NCI-H510A treated with DMSO at 0.1 percent for 48 hours (cell line): ENCODE measurements at regions not wholly inside any gene's neighbourhood (a gene's known extent, or its start where the extent isn't known, plus 50 kb on each side); places are given as distances from the start of the nearest gene placed in this dataset.
A peak's percentile ranks its signal among the peaks of the same experiment; 100 is the strongest.
"Not testable (repeated sequence)": the region's sequence is repeated elsewhere in the genome, so short reads cannot be mapped to it uniquely, and the experiment has no call there.

ENCODE experiments used
- DNase-seq: peaks from one replicate; lab custom pipeline; 2025; lab: John Stamatoyannopoulos, UW

GRCh38 chr1:105386489-105386888 lies 1636.8 kb downstream of the AMY1C start:
- no peak for DNase-seq

- no peak for DNase-seq
These were observed 1646.3 kb downstream of the AMY1C start for GRCh38 chr1:105396001-105396400.

- no peak for DNase-seq
These were observed 1649.2 kb downstream of the AMY1C start for GRCh38 chr1:105398909-105399308.

DNA sequence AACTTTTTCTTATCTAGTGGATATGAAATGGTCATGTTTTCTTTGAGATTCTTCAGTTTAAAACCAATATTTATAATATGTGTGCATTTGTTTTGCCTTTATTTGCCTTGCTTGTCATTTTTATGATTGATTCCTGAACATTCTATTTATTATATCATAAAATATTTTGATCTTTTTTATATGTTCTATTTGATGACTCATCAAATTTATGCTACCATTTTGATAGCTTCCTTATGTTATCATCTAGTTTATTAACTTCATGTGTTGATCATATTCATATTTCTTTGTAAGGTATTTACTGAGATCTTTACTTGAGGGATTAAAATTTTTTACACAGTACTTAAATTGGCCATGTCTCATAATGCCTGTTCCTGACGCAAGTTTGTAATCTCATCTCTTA lies 1650.0 kb downstream of the AMY1C start:
- DNase-seq, result no peak

DNA sequence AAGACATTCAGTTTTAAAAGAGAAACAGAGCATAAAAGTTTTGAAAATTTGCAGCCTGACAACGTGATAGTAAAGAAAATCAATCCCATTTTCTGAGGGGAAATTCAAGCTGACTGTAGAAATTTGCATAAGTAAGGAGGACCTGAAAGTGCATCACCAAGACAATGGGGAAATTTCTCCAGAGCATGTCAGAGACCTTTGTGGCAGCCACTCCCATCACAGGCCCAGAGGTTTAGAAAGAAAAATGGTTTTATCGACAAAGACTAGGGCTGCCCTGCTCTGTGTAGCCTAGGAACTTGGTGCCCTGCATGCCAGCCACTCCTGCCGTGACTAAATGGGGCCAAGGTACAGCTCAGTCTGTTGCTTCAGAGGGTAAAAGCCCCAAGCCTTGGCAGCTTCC lies 1640.2 kb upstream of the PRMT6 start:
- DNase-seq, result no peak

DNA sequence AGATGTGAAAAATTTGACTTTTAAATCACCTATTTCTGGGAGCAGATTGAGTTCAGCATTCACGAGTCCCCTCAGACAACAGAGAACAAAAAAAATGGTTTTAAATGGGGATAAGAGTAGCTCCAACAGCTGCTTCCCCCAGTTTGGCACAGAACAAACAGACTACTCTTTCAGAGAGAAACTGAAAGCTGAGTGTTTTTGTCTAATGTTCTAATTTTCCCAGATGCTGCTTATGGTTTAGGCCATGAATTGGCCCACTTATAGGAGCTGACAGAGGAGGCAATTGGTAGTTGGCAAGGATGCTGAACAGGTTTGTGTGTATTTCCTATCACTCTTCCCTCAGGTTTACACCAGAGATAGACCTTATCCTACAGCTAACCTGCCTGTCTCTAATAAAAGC lies 1637.4 kb upstream of the PRMT6 start:
- no peak for DNase-seq

GRCh38 chr1:105427543-105427942 lies 1628.9 kb upstream of the PRMT6 start:
- no peak for DNase-seq

GRCh38 chr1:105436589-105437259 lies 1619.8 kb upstream of the PRMT6 start:
- DNase-seq, result no peak

DNA sequence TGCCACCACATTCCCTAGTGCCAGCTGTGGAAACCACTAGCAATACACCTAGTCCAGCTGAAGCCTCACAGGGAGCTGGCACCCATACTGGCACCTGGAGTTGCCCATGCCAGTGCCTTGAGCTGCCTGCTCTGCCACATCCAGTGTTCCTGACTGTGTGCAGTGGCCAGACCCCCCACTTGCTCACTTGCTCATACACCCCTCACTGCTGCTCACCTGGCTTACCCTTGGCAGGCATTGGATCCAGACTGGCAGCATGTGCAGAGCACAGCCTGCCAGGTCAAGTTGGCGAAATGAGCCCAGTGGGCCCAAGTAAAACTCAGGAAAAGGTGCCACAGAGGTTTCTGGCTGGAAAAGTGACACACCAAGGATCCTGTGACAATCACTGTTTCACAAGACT lies 1618.6 kb upstream of the PRMT6 start:
- DNase-seq, result no peak

GRCh38 chr1:105442901-105443300 lies 1613.6 kb upstream of the PRMT6 start:
- DNase-seq, result no peak

DNA sequence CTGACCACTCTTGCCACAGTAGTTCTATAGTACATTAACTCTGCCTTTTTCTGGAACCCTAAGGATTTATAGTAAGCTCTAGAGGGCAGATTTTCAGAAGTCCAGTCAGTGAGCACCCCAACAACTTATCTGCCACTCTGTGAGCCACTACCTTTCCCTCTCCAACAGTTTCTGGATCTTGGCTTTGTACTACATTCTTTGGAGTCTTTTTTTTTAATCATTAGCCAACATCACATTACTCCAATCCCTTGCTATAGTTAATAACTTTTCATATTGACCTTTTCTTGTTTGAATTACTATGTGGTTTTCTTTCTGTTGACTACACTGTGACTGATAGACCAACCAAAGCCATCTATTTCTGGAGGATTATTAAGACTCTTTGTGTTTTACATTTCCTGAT lies 1596.7 kb upstream of the PRMT6 start:
- DNase-seq, result no peak

DNA sequence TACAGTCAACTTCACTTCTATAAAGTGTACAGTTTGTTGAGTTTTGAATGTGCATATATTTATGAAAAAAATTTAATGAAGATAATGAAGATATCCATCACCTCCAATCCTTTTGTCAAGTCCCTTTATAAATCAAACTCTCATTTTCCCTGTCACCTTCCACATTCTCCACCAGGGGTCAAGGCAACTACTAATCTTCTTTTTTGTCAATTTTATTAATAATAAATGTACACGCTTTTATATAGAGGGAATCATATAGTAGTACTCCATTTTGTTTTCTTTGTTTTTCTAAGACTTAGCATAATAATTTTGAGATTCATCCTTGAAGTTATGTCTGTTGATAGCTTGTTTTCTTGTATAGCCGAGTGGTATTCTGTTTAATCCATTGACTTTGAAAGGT lies 1594.2 kb upstream of the PRMT6 start:
- no peak for DNase-seq

GRCh38 chr1:105467549-105467948 lies 1588.9 kb upstream of the PRMT6 start:
- no peak for DNase-seq

- not testable (repeated sequence) for DNase-seq
These were observed 1585.9 kb upstream of the PRMT6 start for GRCh38 chr1:105470541-105470940.

DNA sequence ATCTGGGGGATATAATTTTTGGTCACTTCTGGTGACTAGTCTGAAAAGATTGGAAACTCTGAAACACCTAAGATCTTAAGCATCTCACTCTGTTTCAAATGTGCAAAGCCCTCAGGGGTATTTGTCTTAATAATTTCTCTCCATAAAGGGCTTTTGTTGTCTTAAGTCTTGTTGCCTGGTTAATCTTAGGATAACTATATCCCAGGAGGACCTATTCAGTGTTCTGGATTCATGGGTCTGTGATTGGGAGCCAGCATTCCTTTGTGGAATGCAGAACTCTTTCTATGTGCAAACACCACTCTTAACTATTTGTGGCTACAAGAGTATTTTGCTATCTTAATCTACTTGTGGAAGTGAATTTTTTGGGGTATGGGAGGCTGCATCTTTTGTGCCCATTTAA lies 1573.0 kb upstream of the PRMT6 start:
- no peak for DNase-seq

DNA sequence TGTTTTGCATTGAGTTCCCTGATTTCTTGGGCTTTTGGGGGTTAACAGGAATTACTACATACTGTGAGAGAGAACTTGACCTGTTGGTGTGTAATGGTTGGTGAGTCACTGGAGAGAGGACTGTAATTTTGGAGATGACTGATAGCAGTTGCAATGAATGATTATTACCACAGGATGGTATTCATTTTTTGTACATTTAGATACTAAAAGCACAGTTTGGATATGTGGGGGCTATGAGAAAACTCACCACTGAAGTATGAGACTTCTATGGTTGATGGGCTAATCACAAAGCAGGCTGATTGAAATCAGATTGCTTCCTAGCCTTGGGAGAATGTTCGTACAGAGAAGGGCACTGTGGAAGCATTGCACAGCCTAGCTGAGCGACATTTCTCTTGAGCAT lies 1571.3 kb upstream of the PRMT6 start:
- no peak for DNase-seq

GRCh38 chr1:105492921-105493320 lies 1563.6 kb upstream of the PRMT6 start:
- DNase-seq, result no peak

GRCh38 chr1:105516068-105516467 lies 1540.4 kb upstream of the PRMT6 start:
- DNase-seq, result no peak

DNA sequence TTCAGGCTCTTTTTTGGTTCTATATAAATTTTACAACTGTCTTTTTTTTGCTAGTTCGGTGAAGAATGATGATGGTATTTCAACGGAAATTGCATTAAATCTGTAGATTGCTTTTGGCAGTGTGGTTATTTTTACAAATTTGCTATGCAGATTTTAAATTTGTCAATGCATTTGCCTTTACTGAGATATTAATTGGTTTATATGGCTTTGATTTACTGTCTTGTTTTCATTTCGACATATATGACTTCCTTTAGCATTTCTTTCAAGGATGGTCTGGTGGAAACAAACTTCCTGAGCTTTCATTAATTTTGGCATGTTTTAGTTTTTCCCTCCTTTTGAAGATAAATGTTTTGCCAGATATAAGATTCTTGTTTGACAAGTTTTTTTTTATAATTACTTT lies 1522.5 kb upstream of the PRMT6 start:
- DNase-seq, result no peak

- no peak for DNase-seq
These were observed 1512.0 kb upstream of the PRMT6 start for GRCh38 chr1:105544475-105544874.

GRCh38 chr1:105556266-105556665 lies 1500.2 kb upstream of the PRMT6 start:
- no peak for DNase-seq

- DNase-seq, result no peak
These were observed 1498.5 kb upstream of the PRMT6 start for GRCh38 chr1:105558023-105558422.

DNA sequence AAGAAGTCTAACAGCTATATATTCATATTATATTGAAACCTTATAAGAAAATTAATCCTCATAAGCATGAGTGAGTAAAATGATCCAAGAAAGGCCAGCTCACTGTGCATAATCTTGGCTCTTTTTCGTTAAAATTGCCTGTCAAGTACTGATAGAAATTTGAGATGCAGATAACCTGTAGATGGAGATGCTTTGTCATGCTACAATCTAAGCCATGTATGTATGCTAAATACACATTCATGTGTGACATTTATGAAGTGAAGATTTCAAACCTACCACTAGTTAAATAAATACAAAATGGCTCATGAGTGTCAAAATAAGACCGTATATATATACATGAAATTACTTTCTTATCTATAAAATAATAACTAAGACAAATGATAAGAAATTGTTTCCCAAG lies 1491.5 kb upstream of the PRMT6 start:
- no peak for DNase-seq

DNA sequence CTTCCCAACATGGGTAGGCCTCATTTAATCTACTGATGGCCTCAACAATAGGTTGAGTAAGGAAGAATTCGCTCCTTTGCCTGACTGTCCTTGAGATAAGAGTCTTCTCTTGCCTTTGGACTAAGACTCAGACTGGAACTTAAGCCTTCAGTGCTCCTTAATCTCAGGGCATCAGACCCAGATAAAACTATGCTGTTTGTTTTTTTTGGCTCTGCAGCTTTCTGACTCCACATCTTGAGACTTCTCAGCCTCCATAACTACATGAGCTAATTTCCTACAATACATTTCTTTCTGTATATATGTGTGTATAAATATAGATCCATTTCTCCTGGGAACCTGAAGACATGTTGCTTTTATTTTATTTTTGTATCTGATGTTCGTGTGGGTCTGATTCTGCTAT lies 1470.7 kb upstream of the PRMT6 start:
- no peak for DNase-seq

GRCh38 chr1:105591681-105592080 lies 1464.8 kb upstream of the PRMT6 start:
- DNase-seq, result peak; percentile 60
